Aorta (tissue), 5 donors: ENCODE measurements at regions not wholly inside any gene's neighbourhood (a gene's known extent, or its start where the extent isn't known, plus 50 kb on each side); places are given as distances from the start of the nearest gene placed in this dataset.

Experiments
- ATAC-seq: fragments of 200-7000 bp; cut with Tn5 transposase; one replicate; pipeline ENCODE4 v1.9.1; 2022; ENCODE audit warnings: moderate library complexity; ENCODE audit not compliant: low FRiP score
- DNase-seq, 2 donors: peaks; one replicate each; pipeline ENCODE4 v3.0.0-alpha.2; 2020
- H3K27ac ChIP-seq, 2 donors: one replicate each; pipeline ENCODE4 v1.5.1; 2013; ENCODE audit warnings: low read length in 2 of 2, mild to moderate bottlenecking in 2 of 2, moderate library complexity in 2 of 2, control low read depth in 1 of 2, inconsistent platforms in 1 of 2, low read depth in 1 of 2
- H3K27me3 ChIP-seq, 2 donors: one replicate each; pipeline ENCODE4 v1.6.1; 2013; ENCODE audit warnings: control low read depth in 1 of 2, low read length in 1 of 2, mild to moderate bottlenecking in 1 of 2, moderate library complexity in 1 of 2; ENCODE audit not compliant: insufficient read depth in 2 of 2, control insufficient read depth in 1 of 2
- H3K36me3 ChIP-seq, 2 donors: one replicate each; pipeline ENCODE4 v1.6.1; 2013; ENCODE audit warnings: control low read depth in 1 of 2, low read length in 1 of 2, mild to moderate bottlenecking in 1 of 2; ENCODE audit not compliant: insufficient read depth in 2 of 2, control insufficient read depth in 1 of 2
- H3K4me1 ChIP-seq, 2 donors: one replicate each; pipeline ENCODE4 v1.6.1; 2013; ENCODE audit warnings: low read length in 2 of 2, control low read depth in 1 of 2, mild to moderate bottlenecking in 1 of 2, moderate library complexity in 1 of 2; ENCODE audit not compliant: insufficient read depth in 2 of 2, control insufficient read depth in 1 of 2
- H3K4me3 ChIP-seq, 2 donors: one replicate each; pipeline ENCODE4 v1.5.1; 2013; ENCODE audit warnings: low read length in 2 of 2, control low read depth in 1 of 2, mild to moderate bottlenecking in 1 of 2
- H3K9me3 ChIP-seq: one replicate; pipeline ENCODE4 v1.6.1; 2013; ENCODE audit warnings: mild to moderate bottlenecking, low read length; ENCODE audit not compliant: control insufficient read depth
- WGBS, 2 donors: extraction: QIAGEN DNeasy Blood & Tissue Kit; methylation state at CpG; one replicate each; pipeline ENCODE4 v1.1.7; 2013; 5-methylcytosine and 5-hydroxymethylcytosine counted together
- intact Hi-C, 2 donors: fragments of 100-400 bp; cut with DNase I; formaldehyde crosslinking; loops; one replicate each; pipeline versions ENCODE4 v1.14.2 to v1.15.0; 2022
- donor health status: healthy with polysubstance abuse.
- donor health status: Bipolar disorder and iron deficiency.
- donor health status: DM: no; HTN: no; CAD: no.
- donor health status: DM: no; HTN: no; CAD: no.
- donor health status: DM: yes; HTN: yes; CAD: no.

DNA sequence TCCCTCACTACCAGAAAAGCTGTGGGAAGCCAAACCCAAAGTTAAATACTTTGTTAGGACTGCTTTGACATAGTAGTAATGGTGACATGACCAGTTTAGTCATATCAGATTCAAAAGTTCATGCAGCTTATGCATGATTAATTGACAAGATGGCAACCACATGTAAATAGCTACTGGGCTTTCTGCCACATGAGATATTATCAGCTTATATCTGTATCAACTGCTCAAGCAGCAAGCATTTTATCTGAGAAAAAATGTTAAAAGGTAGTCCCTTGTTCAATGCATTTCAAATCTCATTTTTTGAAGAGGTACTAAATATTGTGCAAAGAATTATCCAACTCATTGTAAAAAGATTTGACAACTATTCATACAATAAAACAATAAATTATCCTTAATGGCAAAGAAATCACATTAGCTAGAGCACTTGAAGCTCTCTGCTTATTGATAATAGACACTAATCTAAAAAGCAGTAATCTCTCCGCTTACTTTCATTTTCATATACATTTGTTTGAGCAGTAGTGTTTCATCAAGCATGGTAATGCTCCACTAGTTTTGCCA lies 993.6 kb upstream of the NXPH2 start:
- Histone ChIP-seq H3K36me3 (no peaks in the 10 kb centered on the region), H3K9me3 (no peaks in the 10 kb centered on the region), H3K27me3 (no peaks in the 10 kb centered on the region), H3K4me1 (no peaks in the 10 kb centered on the region), H3K27ac (no peak overlapping the region), H3K4me3 (no peak overlapping the region)
- no peak for DNase-seq
- ATAC-seq = no peak
- intact Hi-C loops = no loop called here
- 86 to 94% methylated on average over 1 of the region's 1 CpG for WGBS, 2 donors

DNA sequence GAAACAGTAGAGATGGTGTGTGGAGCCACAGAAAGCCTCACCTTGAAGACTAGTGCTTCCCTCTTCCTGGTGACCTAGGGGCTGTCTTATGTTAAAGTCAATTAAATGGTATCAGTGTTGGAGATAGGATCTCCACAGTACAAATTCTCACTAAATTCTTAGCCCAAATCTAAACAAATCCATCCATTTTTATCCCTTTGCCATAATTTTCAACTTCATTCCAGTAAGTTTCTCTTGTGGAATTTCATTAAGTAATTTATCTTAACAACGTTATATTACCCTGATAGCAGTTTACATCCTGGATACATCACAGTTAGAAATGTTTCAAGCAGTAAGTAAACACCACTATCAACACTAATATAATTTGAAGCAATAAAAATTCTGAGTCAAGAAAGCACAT lies 989.4 kb upstream of the NXPH2 start:
- Histone ChIP-seq H3K27me3 (no peaks in the 10 kb centered on the region), H3K9me3 (no peaks in the 10 kb centered on the region), H3K4me3 (no peak overlapping the region), H3K4me1 (no peaks in the 10 kb centered on the region), H3K27ac (no peak overlapping the region), H3K36me3 (no peaks in the 10 kb centered on the region)
- DNase-seq = no peak
- intact Hi-C loops = no loop called here
- no peak for ATAC-seq
- WGBS, 2 donors = 45 to 50% methylated on average over 1 of the region's 1 CpG

DNA sequence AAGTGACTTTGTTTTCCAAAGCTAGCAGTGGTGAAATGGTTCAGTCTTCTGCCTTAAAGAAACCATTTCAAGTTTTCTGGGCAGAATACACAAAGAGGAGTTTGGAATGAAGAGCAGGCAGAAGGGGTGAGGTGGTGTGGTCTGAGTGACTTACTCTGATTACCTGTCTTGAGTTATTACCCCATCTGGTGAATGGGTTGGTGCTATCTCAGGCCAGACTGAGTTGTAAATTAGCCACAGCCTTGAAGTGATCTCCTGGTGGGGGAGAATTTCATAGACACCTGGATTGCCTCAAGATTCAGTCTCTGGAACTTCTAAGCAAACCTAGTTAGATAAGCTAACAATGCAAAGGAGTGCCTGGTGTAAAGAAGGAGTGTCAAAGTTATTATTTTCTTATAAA lies 983.5 kb upstream of the NXPH2 start:
- H3K36me3 ChIP-seq = no peaks in the 10 kb centered on the region
- intact Hi-C loops = no loop called here
- no peaks in the 10 kb centered on the region for H3K9me3 ChIP-seq
- H3K27me3 ChIP-seq = no peaks in the 10 kb centered on the region
- no peak for ATAC-seq
- H3K27ac ChIP-seq = no peak overlapping the region
- H3K4me3 ChIP-seq = no peak overlapping the region
- H3K4me1 ChIP-seq = no peaks in the 10 kb centered on the region
- no peak for DNase-seq

DNA sequence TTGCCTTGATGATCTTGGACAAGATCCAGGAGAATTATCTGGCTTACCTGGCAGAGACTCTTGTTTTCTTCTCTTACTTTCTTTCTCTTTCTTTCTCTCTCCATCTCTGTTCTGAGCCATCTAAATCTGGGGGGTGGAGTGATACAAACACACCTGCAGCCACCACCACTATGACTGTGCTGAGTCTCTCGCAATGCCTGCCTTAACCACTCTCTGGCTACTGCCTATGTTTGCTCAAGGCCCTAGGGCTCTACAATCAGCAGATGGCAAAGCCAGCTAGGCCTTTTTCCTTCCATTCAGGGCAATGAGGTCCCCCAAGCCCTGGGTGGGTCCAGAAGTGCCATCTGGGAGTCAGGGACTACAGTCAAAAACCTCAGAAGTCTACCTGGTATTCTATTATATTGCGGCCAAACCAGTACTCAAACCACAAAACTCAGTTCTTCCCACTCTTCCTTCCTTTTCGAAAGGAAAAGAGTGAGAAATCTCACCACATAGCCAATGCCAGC lies 978.9 kb upstream of the NXPH2 start:
- no peak for DNase-seq
- intact Hi-C loops = no loop called here
- ATAC-seq = no peak
- WGBS, 2 donors = 92% methylated on average over 3 of the region's 3 CpGs
- peaks cover 1% of the 10 kb centered on the region for H3K9me3 ChIP-seq
- H3K27me3 ChIP-seq = no peaks in the 10 kb centered on the region
- H3K4me3 ChIP-seq = no peak overlapping the region
- no peaks in the 10 kb centered on the region for H3K36me3 ChIP-seq
- H3K4me1 ChIP-seq = no peaks in the 10 kb centered on the region
- H3K27ac ChIP-seq = no peak overlapping the region

DNA sequence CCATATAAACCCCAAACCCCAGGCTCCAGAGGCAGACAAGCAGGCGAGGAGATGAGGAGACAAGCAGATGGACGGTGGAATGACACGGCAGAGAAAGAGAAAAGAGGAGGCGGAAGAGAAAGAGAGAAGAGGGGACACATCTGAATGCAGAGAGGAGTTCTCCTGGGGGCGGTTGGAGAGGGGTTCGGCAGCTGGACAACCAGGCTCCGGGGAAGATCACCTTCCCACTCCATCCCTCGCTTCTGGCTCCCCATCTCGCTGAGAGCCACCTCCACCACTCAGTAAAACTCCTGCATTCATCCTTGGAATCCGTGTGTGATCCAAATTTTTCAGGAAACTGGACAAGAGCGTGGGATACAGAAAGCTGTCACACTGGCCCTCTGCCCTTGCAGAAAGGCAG lies 966.7 kb upstream of the NXPH2 start:
- Histone ChIP-seq H3K4me3 (no peak overlapping the region), H3K4me1 (no peaks in the 10 kb centered on the region), H3K36me3 (no peaks in the 10 kb centered on the region), H3K9me3 (no peaks in the 10 kb centered on the region), H3K27ac (no peak overlapping the region), H3K27me3 (no peaks in the 10 kb centered on the region)
- intact Hi-C loops = no loop called here
- WGBS, 2 donors = 89% methylated on average over 11 of the region's 11 CpGs
- no peak for ATAC-seq
- no peak for DNase-seq

DNA sequence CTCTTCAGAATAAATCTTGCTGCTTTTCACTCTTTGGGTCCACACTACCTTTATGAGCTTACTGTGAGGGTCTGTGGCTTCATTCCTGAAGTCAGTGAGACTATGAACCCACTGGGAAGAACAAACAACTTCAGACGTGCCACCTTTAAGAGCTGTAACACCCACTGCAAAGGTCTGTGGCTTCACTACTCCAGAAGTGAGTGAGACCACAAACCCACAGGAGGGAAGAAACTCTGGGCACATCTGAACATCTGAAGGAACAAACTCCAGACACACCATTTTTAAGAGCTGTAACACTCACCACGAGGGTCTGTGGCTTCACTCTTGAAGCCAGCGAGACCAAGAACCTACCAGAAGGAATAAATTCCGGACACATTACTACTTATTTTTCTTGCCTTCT lies 964.1 kb upstream of the NXPH2 start:
- intact Hi-C loops = no loop called here
- H3K4me3 ChIP-seq = no peak overlapping the region
- WGBS, 2 donors = 81 to 86% methylated on average over 4 of the region's 4 CpGs

DNA sequence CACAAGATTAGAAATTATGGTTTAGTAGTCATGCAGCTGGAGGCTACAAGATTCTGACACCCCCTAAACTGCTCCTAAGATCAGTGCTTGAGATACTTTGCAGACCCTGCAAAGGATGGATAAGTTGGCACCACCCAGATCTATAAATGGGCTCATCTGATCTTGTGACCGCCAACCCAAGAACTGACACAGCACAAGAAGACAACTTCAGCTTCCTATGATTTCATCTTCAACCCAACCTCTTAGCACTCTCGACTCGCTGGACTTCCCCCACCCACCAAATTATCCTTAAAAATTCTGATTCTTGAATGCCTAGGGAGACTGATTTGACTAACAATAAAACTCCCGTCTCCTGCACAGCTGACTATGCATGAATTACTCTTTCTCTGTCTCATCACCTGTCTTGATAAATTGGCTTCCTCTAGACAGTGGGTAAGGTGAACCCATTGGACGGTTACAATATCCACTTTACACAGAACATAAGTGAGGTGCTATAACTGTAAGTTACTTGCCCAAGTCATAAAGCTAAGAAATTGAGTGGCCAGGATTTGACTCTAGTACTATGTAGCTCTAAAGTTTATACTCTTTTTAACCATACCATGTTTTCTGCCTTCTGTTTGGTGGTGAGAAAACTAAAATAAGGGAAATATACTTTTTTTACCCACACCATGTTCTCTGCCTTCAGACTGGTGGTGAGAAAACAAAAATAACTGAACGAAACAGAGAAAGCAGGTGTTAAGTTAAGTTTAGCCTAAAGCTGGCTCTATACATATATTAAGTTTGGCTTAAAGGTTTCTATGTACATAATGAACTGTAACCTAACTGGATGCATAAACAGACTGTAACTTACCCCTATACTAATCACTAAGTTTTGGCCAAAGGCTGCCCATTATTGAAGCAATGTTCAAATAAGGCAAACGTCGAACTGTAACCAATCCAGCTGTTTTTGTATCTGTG lies 962.3 kb upstream of the NXPH2 start:
- no peak for ATAC-seq
- intact Hi-C loops = no loop called here
- WGBS, 2 donors = 83% methylated on average over 8 of the region's 8 CpGs

More for the DNA sequence above, 964.1 kb upstream of the NXPH2 start:
- H3K4me1 ChIP-seq = no peaks in the 10 kb centered on the region
- H3K27ac ChIP-seq = no peak overlapping the region
- no peak for DNase-seq
- no peaks in the 10 kb centered on the region for H3K36me3 ChIP-seq
- no peaks in the 10 kb centered on the region for H3K27me3 ChIP-seq
- no peak for ATAC-seq
- no peaks in the 10 kb centered on the region for H3K9me3 ChIP-seq

DNA sequence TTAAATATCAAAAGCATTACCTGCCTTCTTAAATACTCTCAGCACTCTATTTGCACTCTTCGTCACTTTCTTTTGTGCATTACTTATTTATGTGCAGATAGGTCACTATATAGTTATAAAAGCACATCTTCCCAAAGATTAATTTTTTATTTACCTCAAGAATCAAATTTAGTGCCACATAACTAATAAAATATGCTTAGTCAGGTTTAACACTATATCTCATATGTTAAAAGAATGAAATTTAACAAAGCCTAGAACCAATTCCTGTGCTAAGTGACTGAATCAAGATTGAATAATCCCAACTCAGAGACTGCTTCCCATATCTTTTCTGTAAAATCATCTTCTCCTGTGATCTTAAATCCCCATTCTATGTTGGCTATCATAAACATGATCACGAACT lies 957.5 kb upstream of the NXPH2 start:
- Histone ChIP-seq H3K27me3 (no peaks in the 10 kb centered on the region), H3K9me3 (no peaks in the 10 kb centered on the region), H3K4me1 (no peaks in the 10 kb centered on the region), H3K36me3 (no peaks in the 10 kb centered on the region), H3K27ac (no peak overlapping the region), H3K4me3 (no peak overlapping the region)
- WGBS, 2 donors = 80 to 86% methylated on average over 2 of the region's 2 CpGs
- DNase-seq (no peak), ATAC-seq (no peak)
- intact Hi-C loops = no loop called here

More for the DNA sequence above, 962.3 kb upstream of the NXPH2 start:
- Histone ChIP-seq H3K4me3 (no peak overlapping the region), H3K9me3 (no peaks in the 10 kb centered on the region), H3K27ac (no peak overlapping the region), H3K27me3 (no peaks in the 10 kb centered on the region), H3K36me3 (no peaks in the 10 kb centered on the region), H3K4me1 (no peaks in the 10 kb centered on the region)
- DNase-seq = no peak

DNA sequence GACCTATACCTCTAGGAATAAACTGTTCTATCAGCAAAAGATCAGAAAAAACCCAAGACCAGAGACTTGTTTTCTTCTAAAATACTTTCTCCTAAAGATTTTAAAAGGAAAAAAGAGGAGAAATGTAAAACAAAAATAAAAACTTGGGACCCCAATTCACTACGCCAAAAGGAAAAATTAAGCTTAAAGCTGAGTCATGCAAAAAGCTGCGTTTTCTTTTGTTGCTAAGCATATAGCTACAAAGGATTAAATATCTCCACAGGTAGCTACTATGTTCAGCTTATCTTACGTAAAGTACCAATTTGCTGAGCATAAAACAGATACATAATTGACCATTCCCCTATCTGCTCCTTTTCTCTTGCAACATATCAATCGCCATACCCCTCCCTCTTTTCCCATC lies 950.0 kb upstream of the NXPH2 start:
- Histone ChIP-seq H3K36me3 (no peaks in the 10 kb centered on the region), H3K4me1 (no peaks in the 10 kb centered on the region), H3K27ac (no peak overlapping the region), H3K27me3 (no peaks in the 10 kb centered on the region), H3K4me3 (no peak overlapping the region), H3K9me3 (no peaks in the 10 kb centered on the region)
- 79% methylated on average over 4 of the region's 4 CpGs for WGBS, 2 donors
- DNase-seq = no peak
- no peak for ATAC-seq
- intact Hi-C loops = no loop called here
